Endothelial cell of umbilical vein (primary cell): ENCODE measurements at regions not wholly inside any gene's neighbourhood (a gene's known extent, or its start where the extent isn't known, plus 50 kb on each side); places are given as distances from the start of the nearest gene placed in this dataset.

Experiments used
- BruUV-seq: library from RNA; stranded (reverse); fragments of 400-500 nt; replicated peaks from 2 replicates; lab custom pipeline; 2021; lab: Mats Ljungman, UMichigan
- CTCF ChIA-PET: fragments of 300-600, 350-600 bp; sonication (Branson Sonifier 250); formaldehyde crosslinking; loops from one replicate; lab custom pipeline; 2021; ENCODE audit warnings: antibody characterized with exemption, inconsistent platforms; lab: Charles Lee
- POLR2A ChIA-PET: fragments of 300-600, 350-600 bp; sonication (Branson Sonifier 250); formaldehyde crosslinking; loops from one replicate; lab custom pipeline; 2021; ENCODE audit warnings: antibody characterized with exemption, inconsistent platforms; lab: Charles Lee
- DNase-seq: peaks from one replicate; pipeline ENCODE4 v3.0.0-alpha.2; 2011; ENCODE audit warnings: low read depth, low spot score
- FAIRE-seq: peaks from 2 replicates; lab custom pipeline; 2011; peaks lifted over from hg19 to GRCh38; lab: Jason Lieb, UNC
- H2AFZ ChIP-seq: 2 replicates; pipeline ENCODE4 v1.6.0; 2012; ENCODE audit warnings: low read depth, low read length, control low read depth, inconsistent platforms
- H3K27ac ChIP-seq: 2 replicates; pipeline ENCODE4 v1.5.1; 2011; ENCODE audit warnings: low read depth, mild to moderate bottlenecking, control low read depth, low read length, moderate library complexity; ENCODE audit not compliant: insufficient read depth
- H3K27me3 ChIP-seq, 2 experiments: 2 replicates each; pipeline versions ENCODE4 v1.6.0 to v1.6.1; 2011; ENCODE audit warnings: low read length in 2 of 2, mixed read lengths in 1 of 2; ENCODE audit not compliant: control insufficient read depth in 2 of 2, insufficient read depth in 2 of 2
- H3K36me3 ChIP-seq, 2 experiments: 2 replicates in 1 of 2; 3 replicates in 1 of 2; pipeline ENCODE4 v1.5.1; 2011; ENCODE audit warnings: low read length in 2 of 2, mild to moderate bottlenecking in 1 of 2, moderate library complexity in 1 of 2; ENCODE audit not compliant: control insufficient read depth in 2 of 2, insufficient read depth in 2 of 2; ENCODE audit errors: extremely low read depth in 1 of 2
- H3K4me1 ChIP-seq: 3 replicates; pipeline ENCODE4 v1.5.1; 2011; ENCODE audit warnings: mild to moderate bottlenecking, low read length; ENCODE audit not compliant: control insufficient read depth, insufficient read depth; ENCODE audit errors: extremely low read depth
- H3K4me2 ChIP-seq: 2 replicates; pipeline ENCODE4 v1.6.1; 2011; ENCODE audit warnings: low read length, control low read depth, mixed read lengths; ENCODE audit not compliant: insufficient read depth
- H3K4me3 ChIP-seq, 3 experiments: fragments of 200-600 bp in 1 of 3; sonication (generic), shearing (Covaris generic) in 1 of 3; replicated peaks in 1 of 3; 2 replicates each; pipeline ENCODE4 v1.5.1; 2011 to 2016; ENCODE audit warnings: control low read depth in 3 of 3, low read length in 3 of 3, mild to moderate bottlenecking in 2 of 3, inconsistent platforms in 1 of 3, low read depth in 1 of 3, moderate library complexity in 1 of 3; ENCODE audit not compliant: insufficient read depth in 1 of 3
- H3K79me2 ChIP-seq: 2 replicates; pipeline ENCODE4 v1.6.0; 2012; ENCODE audit warnings: low read length, inconsistent platforms; ENCODE audit not compliant: control insufficient read depth, insufficient read depth
- H3K9ac ChIP-seq: replicated peaks from 2 replicates; pipeline ENCODE3; 2011; ENCODE audit warnings: low read length, control low read depth; ENCODE audit not compliant: insufficient read depth; ENCODE audit errors: extremely low read depth
- H3K9me1 ChIP-seq: replicated peaks from 3 replicates; pipeline ENCODE4 v1.6.0; 2011; ENCODE audit warnings: mild to moderate bottlenecking, low read length; ENCODE audit not compliant: control insufficient read depth, insufficient read depth; ENCODE audit errors: extremely low read depth
- H3K9me3 ChIP-seq: replicated peaks from 2 replicates; pipeline ENCODE4 v1.5.1; 2012; ENCODE audit warnings: low read length, inconsistent platforms; ENCODE audit not compliant: control insufficient read depth, insufficient read depth
- H4K20me1 ChIP-seq: replicated peaks from 2 replicates; pipeline ENCODE3; 2011; ENCODE audit warnings: mild to moderate bottlenecking, low read length; ENCODE audit not compliant: control insufficient read depth, insufficient read depth; ENCODE audit errors: extremely low read depth
- CTCF ChIP-seq, 2 donors: IDR thresholded peaks; 1 replicate in 1 of 2; 2 replicates in 1 of 2; pipeline ENCODE4 v1.5.1; 2011; ENCODE audit warnings: low read length in 2 of 2, mild to moderate bottlenecking in 2 of 2, moderate library complexity in 2 of 2, control low read depth in 1 of 2, inconsistent platforms in 1 of 2, low read depth in 1 of 2; ENCODE audit not compliant: insufficient read depth in 1 of 2; ENCODE audit errors: extremely low read depth in 1 of 2
- EZH2 ChIP-seq: IDR thresholded peaks from 2 replicates; pipeline ENCODE4 v1.6.1; 2012; ENCODE audit warnings: borderline replicate concordance, low read depth, mild to moderate bottlenecking, moderate library complexity, low read length, inconsistent platforms; ENCODE audit not compliant: severe bottlenecking
- FOS ChIP-seq: IDR thresholded peaks from 2 replicates; pipeline ENCODE4 v1.6.1; 2011; ENCODE audit warnings: mild to moderate bottlenecking, low read length, moderate library complexity, borderline replicate concordance; ENCODE audit not compliant: insufficient read depth
- GATA2 ChIP-seq: IDR thresholded peaks from 2 replicates; pipeline ENCODE4 v1.7.0; 2011; ENCODE audit warnings: low read depth, mild to moderate bottlenecking, moderate library complexity, mixed read lengths, low read length; ENCODE audit not compliant: insufficient read length, insufficient read depth
- JUN ChIP-seq: IDR thresholded peaks from 2 replicates; pipeline ENCODE4 v1.6.1; 2011; ENCODE audit warnings: borderline replicate concordance, low read depth; ENCODE audit not compliant: insufficient read length, insufficient read depth
- MAX ChIP-seq: IDR thresholded peaks from 2 replicates; pipeline ENCODE4 v1.6.1; 2011; ENCODE audit not compliant: insufficient read depth, insufficient read length
- MYC ChIP-seq: IDR thresholded peaks from one replicate; pipeline ENCODE4 v1.6.1; 2011; ENCODE audit warnings: mild to moderate bottlenecking, low read depth, low read length
- POLR2A ChIP-seq: IDR thresholded peaks from 2 replicates; pipeline ENCODE4 v1.6.1; 2012; ENCODE audit warnings: low read depth, mild to moderate bottlenecking, control low read depth, low read length
- dilution Hi-C: fragments of 300-500 bp; cut with MboI; formaldehyde crosslinking; loops from one replicate; pipeline ENCODE4 v1.15.0; 2019; ENCODE audit warnings: low sequenced_read_pairs; ENCODE audit not compliant: extremely low pct_ligation_motif_present
- intact Hi-C: fragments of 100-400 bp; cut with micrococcal nuclease; formaldehyde crosslinking; loops from one replicate; pipeline ENCODE4 v1.10.0; 2022

- Histone ChIP-seq H3K4me1 (peaks cover 3% of the 10 kb centered on the region), H3K9me1 (no peaks in the 10 kb centered on the region), H3K79me2 (no peaks in the 10 kb centered on the region), H3K27me3 (no peaks in the 10 kb centered on the region), H3K9ac (no peak overlapping the region), H2AFZ (no peak overlapping the region), H4K20me1 (no peaks in the 10 kb centered on the region), H3K36me3 (no peaks in the 10 kb centered on the region), H3K4me2 (no peak overlapping the region), H3K27ac (no peak overlapping the region), H3K4me3 (no peak overlapping the region), H3K9me3 (no peaks in the 10 kb centered on the region)
- intact Hi-C loops (no loop called here), dilution Hi-C loops (no loop called here)
- ChIA-PET POLR2A (no interaction called here), CTCF (no interaction called here)
- FAIRE-seq (no peak), DNase-seq (no peak)
- no peak for TF ChIP-seq EZH2
- TF ChIP-seq POLR2A, result no peak
- no peak for TF ChIP-seq FOS
- TF ChIP-seq GATA2, result no peak
- no peak for TF ChIP-seq MYC
- TF ChIP-seq MAX, result no peak
- TF ChIP-seq JUN, result no peak
- no peak for TF ChIP-seq CTCF (IDR thresholded peaks at IDR 0.05; ENCODE audit: extremely low read depth in 1 of 2, insufficient read depth in 1 of 2, low read depth in 1 of 2, low read length in 2 of 2)
- no TSS peak for BruUV-seq
Measured at GRCh38 chr2:226578373-226578772, 221.2 kb downstream of the IRS1 start.
